BJ (cell line): ENCODE measurements at regions not wholly inside any gene's neighbourhood (a gene's known extent, or its start where the extent isn't known, plus 50 kb on each side); places are given as distances from the start of the nearest gene placed in this dataset.

Experiments
- CTCF ChIA-PET: fragments of 350-600 bp; formaldehyde crosslinking; extraction: SDS; loops from one replicate; lab custom pipeline; 2021; ENCODE audit warnings: antibody characterized with exemption, inconsistent platforms; lab: Yijun Ruan, JAX
- POLR2A ChIA-PET: fragments of 300-600 bp; sonication (Branson Sonifier 250); formaldehyde crosslinking; extraction: SDS; loops from one replicate; lab custom pipeline; 2021; ENCODE audit warnings: antibody characterized with exemption; lab: Charles Lee
- DNase-seq: peaks from one replicate; pipeline ENCODE4 v3.0.0-alpha.2; 2011; ENCODE audit warnings: low read depth
- H3K27me3 ChIP-seq: 2 replicates; pipeline ENCODE4 v1.6.0; 2011; ENCODE audit warnings: low read length; ENCODE audit not compliant: control insufficient read depth, insufficient read depth
- H3K36me3 ChIP-seq: 2 replicates; pipeline ENCODE4 v1.5.1; 2011; ENCODE audit warnings: low read length; ENCODE audit not compliant: control insufficient read depth, insufficient read depth
- H3K4me3 ChIP-seq: 2 replicates; pipeline ENCODE4 v1.5.1; 2011; ENCODE audit warnings: low read depth, mild to moderate bottlenecking, control low read depth, low read length
- CTCF ChIP-seq: IDR thresholded peaks from 2 replicates; pipeline ENCODE4 v1.5.1; 2011; ENCODE audit warnings: low read depth, mild to moderate bottlenecking, control low read depth, inconsistent platforms, low read length, moderate library complexity; ENCODE audit not compliant: insufficient read depth

- H3K27me3 ChIP-seq: peaks cover 2% of the 10 kb centered on the region; the same call in 1 of the 2 replicates
- CTCF ChIA-PET: no interaction called here
- TF ChIP-seq CTCF: no peak
- DNase-seq: no peak
- no peak overlapping the region for H3K4me3 ChIP-seq
- POLR2A ChIA-PET: no interaction called here
- H3K36me3 ChIP-seq: no peaks in the 10 kb centered on the region
Measured at GRCh38 chr17:15076991-15077663, 188.0 kb downstream of the PMP22 start.

- TF ChIP-seq CTCF: no peak
Measured at GRCh38 chr17:15051933-15052332, 213.2 kb downstream of the PMP22 start.

GRCh38 chr17:15049795-15050160 lies 215.3 kb downstream of the PMP22 start:
- TF ChIP-seq CTCF: no peak
- no peak overlapping the region for H3K4me3 ChIP-seq
- no peaks in the 10 kb centered on the region for H3K36me3 ChIP-seq
- CTCF ChIA-PET: no interaction called here
- DNase-seq: no peak
- no peaks in the 10 kb centered on the region for H3K27me3 ChIP-seq
- POLR2A ChIA-PET: no interaction called here

More at GRCh38 chr17:15051933-15052332, 213.2 kb downstream of the PMP22 start:
- CTCF ChIA-PET: no interaction called here
- no peaks in the 10 kb centered on the region for H3K36me3 ChIP-seq
- POLR2A ChIA-PET: no interaction called here
- H3K27me3 ChIP-seq: no peaks in the 10 kb centered on the region
- no peak for DNase-seq
- no peak overlapping the region for H3K4me3 ChIP-seq

GRCh38 chr17:15048933-15049794 lies 216.0 kb downstream of the PMP22 start:
- no peak for TF ChIP-seq CTCF
- CTCF ChIA-PET: no interaction called here
- Histone ChIP-seq H3K4me3 (no peak overlapping the region), H3K27me3 (no peaks in the 10 kb centered on the region), H3K36me3 (no peaks in the 10 kb centered on the region)
- no peak for DNase-seq
- POLR2A ChIA-PET: no interaction called here

GRCh38 chr17:15048381-15048780 lies 216.7 kb downstream of the PMP22 start:
- CTCF ChIA-PET: interaction anchor here (0.6 kb wide), 1 partner anchor 1942 kb away, joined by 3 read pairs; no protein-coding TSS in a partner anchor
- Histone ChIP-seq H3K36me3 (no peaks in the 10 kb centered on the region), H3K4me3 (no peak overlapping the region), H3K27me3 (no peaks in the 10 kb centered on the region)
- TF ChIP-seq CTCF: no peak
- POLR2A ChIA-PET: no interaction called here
- DNase-seq: no peak
